ENCODE measurements at regions not wholly inside any gene's neighbourhood (a gene's known extent, or its start where the extent isn't known, plus 50 kb on each side); places are given as distances from the start of the nearest gene placed in this dataset.

DNA sequence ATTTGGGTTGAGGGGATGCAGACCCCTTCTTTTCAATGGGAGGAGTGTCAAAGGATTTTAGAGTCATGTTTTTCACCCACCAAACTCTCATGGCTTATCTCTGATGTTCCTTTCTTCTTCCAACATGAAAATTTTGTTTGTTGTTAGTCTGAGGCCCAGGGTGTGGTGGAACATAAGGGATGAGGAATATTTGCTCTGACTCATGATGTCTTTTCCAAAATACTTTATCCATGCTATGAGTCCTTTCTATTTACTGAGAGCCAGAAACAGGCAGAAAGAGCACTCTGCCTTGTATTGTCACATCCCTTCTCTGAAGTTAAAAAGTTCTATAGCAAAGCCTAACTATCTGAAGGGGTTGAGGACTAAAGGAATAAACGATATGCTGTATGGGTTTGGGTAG is 61.6 kb upstream of the GYPA start:
- no peak for DNase-seq

DNA sequence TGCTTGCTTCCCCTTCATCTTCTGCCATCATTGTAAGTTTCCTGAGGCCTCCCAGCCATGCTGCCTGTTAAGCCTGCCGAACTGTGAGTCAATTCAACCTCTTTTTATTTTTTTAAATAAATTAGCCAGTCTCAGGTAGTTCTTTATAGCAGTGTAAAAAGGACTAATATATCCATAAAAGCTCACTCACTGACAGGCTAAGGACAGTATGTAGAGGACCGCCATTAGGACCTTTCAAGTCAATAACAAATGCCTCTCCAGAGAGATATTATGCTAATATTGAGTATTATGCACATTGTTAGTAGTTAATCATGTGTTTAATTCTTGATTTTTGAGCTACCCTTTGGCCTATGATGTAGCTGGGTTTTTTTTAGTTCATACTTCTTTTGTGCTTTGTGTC is 62.6 kb upstream of the GYPA start:
- DNase-seq, result no peak

DNA sequence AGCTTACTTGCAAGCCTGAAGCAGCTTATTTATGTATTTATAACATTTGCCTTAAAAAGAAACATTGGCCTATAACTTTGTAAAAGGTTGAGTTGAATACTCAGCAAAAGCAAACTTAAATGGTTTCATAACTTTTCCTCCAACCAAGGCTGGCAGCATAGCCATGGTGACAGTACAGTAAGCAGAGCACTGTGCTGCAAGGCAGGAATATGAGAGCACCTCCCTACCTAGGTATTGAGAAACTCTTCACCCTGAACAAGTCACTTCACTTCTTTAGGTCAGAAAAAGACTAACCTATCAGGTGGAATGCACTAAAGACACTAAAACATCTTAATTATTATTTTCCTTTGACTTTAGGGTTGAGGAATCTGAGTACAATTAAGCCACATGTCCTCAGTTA is 63.9 kb upstream of the GYPA start:
- DNase-seq, result no peak

DNA sequence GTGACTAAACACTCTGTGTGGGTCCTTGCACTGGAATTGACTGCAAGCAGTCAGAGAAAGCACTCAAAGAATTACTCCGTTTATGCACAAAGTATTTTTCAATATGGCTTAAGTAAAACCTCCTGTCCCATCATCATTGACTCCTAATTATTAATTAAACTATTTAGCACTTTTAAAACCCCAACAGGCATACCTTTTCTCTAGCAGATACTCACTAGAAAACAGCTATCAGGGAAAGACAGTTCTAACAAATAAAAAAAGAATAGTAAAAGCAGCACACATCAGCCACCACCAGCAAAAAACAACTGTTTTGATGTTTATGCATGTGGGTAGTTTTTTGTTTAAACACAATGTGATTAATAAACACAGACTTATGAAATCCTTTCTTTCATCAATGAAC is 66.2 kb upstream of the GYPA start:
- no peak for DNase-seq

DNA sequence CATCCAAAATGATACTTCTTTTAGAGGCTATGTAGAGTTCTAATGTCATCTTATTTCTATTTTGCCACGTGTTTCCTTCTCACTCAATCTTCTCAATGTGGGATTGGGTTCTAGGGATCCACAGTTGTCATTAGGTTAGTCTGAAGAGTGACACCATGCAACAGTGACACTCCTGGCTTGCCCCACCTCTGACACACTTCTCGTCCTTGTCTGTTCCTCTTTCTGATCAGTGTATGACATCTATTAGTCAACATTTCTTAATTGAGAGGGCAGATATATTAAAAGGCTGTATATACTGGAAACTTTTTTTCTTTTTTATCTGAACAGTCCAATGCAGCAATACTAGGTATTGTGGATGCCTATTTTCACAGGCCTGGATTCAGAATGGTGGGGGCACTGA is 67.6 kb upstream of the GYPA start:
- DNase-seq, result no peak

DNA sequence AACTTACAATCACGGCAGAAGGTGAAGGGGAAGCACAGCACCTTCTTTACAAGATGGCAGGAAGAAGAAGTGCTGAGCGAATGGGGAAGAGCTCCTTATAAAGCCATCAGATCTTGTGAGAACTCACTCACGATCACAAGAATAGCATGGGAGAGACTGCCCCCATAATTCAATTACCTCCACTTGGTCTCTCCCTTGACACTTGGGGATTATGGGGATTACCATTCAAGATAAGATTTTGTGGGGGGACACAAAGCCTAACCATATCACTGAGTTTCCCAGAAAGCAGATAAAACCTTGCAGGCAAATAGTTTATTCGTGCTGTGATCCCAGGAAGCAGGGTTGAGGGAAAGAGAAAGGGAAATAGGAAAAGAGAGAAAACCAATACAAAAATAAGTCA is 69.0 kb upstream of the GYPA start:
- no peak for DNase-seq

DNA sequence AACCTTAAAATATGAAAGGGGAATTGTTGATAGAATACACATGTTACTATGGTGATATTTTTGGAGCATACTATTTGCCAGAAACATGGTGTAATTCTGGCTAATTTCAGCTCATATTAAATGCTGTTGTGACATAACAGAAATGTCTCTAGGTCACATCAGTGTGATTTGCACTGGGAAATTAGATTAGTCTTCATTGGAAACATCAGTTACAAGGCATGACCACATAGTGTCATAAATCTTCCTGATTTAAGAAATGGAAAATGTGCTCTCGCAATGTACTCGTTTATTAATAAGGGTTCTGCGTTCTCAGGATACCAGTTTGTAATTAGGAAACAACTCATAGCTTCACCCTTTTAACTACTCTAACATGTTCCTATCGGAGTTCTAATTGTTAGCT is 72.9 kb upstream of the GYPA start:
- DNase-seq, result no peak

DNA sequence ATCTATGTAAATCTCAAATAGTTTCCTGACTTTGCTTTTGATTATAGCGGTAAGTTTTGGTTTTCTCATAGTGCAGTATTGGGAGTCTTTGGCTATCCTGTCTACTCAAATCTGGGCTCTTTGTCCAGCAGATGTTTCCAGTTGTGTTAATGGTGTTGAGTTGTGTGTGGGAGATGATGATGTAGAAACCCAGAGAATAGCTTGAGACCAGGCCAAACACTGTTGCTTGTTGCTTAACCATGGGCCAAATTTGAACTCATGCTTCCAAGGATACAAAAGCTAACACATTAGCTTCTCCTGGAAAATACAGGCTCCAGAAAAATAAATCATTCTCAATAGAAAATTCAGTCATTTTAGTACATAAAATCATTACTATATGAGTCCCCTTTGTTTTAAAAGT is 82.6 kb upstream of the GYPA start:
- no peak for DNase-seq

DNA sequence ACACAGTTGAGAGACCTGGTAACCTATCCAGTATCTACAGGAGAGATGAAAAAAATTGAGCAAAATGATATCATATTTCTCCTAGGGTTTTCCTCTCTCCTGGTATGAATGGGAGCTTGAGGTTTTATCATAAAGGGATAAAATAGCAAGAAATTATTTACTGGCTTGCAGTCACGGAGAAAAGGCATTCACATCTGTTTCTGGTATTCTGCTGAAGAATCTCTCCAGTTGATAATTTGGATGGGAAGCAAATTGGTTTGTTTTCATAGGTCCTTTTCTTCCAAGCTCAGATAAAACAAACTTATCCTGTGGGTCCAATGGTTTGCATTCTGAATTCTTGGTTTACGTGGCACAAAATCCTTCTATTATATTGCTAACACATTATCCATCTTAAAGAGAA is 83.1 kb upstream of the GYPA start:
- DNase-seq, result no peak

DNA sequence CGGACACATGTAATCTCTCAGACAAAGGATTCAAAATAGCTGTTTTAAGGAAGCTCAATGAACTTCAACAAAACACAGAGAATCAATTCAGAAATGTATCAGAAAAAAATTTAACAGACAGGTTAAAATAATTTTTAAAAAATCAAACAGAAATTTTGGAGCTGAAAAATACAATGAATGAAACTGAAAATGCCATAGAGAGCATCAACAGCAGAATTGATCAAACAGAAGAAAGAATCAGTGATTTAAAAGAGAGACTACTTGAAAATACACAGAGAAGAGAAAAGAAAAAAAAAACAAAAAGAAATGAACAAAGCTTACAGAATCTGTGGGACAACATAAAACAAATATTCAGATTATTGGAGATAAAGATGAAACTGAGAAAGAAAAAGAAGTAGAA is 118.8 kb upstream of the GYPA start:
- DNase-seq, result no peak

DNA sequence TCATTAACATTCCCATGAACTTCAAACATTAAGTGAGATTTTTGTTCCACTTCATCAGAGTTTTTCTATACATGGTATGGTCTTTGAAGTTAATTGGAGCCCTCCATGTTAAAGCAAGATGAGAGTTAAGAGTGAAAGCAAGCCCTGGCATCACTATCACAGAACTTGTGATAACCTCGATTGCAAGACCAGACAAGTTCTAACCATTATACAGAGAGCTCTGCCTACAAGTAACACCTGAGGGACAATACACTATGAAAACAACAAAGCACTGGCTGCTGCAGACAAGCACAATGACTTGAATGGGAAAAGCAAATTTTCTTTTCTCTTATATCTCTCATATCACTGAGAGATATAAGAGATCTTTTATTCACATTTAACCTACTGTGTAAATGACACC is 126.6 kb upstream of the GYPA start:
- DNase-seq, result no peak

DNA sequence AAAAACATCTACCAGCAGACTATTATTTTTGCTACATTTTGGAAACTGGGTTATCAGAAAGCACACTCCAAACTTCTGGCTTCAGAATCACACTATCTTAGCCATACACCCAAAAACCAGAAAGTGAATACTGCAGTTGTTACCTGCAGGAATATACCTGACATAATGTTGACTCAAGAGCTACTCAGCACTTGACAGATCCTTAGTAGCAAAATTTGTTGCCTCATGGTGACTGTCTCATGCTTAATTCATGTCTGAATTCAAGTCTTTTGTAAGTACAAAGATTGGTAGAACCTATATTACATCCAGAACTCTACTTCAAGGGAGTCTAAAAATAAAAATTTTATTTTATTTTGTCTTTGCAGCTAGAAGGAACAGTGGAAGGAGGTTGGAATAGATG is 140.2 kb upstream of the GYPA start:
- no peak for DNase-seq

DNA sequence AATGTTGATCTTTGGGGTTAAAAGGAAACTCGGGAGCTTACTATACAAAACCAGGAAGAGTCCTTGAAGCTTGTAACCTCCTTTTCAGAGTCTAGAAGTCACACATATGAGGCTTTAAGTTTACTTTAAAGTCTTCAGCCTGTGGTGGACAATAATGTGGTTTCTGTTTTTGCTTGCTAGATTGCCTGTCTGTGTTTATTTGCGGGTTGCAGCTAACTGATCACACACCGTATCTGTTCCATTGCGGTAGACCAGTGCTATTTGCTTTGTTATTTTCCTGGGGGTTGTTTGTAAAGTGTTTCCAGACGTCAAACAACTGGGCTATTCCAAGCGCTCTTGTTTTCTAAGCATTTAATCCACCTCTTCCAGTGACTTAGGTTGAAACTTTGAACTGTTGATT is 143.0 kb upstream of the GYPA start:
- no peak for DNase-seq

DNA sequence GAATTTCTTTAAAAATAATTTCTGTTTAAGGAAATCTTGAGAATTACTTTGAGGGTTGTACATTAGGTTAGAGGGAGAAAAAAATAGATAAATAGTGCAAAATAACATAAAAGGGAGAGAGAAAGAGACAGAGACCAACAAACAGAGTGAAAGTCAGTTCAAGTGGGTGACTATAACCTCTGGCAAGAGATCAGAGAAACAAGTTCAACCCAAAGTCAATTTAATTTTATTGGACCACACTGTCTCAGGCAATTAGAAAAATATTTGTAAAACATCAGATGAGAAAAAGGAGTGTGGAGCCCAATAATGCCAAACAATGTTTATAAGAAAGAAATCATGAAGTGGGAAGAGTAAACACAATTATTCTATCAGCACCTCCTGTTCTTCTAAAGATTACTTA is 143.5 kb upstream of the GYPA start:
- DNase-seq, result no peak

DNA sequence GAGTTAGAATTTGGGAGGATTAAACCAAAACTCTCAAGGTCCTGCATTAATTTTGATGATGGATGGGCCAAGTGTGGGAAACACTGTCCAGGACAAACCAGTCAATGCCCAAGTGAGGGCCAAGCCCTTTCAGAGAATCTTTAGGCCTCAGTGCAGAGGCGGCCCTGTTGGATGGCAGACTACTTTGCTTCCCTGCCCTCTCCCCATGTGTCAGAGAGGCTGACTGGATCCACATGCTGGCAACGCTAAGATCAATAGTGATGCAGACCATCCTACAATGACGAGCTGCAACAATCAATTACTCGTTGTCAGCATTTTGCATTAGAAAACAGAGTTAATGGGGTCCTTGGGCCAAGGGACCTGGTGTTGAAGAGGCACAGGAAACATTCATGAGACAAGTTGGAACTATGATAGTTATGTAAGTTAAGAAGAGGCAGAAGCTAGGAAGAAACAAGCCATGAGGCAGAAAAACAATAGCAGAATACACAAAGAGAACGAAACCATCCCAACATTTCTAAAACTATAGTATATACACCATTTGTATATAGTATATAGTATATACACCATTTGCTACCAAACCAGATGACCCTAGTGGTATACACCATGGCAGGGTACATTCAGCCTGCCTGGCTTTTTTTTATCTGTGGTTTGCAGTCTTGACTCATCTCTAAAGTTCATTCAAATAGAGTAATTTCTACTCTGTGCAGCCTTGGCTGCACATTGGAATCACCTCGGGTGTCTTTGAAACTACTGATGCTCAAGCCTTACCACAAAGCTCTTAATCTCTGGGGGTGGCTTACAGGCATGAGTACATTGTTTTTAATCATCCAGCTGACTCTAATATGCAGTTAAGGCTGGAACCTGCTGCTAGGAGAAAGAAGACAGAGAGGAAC is 147.7 kb upstream of the GYPA start:
- DNase-seq, result no peak

DNA sequence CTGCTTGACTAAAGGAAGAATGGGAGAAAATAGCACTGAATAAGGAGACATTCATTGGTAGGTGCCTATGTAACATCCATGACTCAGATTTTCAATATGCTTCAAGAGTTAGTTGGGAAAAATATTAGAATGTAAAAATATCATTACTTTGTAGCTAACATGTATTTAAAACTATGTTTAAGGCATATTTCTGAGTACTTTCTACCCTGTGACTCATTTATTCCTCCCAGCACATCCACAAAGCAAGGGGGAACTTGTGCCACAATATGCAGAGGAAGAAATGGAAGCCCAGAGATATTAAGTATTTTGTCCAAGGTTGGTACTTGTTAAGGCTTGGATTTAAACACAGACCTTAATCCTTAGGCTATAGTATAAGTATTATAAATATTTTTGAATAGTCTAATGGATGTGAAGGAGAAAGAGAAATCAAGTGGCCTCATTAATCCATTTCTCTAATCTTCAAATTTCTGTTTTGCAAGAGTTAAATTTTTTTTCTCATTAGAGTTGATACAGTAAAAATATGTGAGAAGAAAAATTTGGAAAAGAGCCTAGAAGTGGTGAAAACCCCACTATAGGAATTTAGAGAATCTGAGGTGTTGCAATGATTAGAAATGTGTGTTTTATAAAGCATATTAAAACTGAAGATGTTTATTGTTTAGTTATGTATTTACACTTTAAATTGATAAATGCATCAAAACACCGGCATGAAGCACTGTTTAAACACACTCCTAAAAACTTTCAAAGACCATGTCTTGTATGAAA is 149.3 kb upstream of the GYPA start:
- DNase-seq, result no peak

DNA sequence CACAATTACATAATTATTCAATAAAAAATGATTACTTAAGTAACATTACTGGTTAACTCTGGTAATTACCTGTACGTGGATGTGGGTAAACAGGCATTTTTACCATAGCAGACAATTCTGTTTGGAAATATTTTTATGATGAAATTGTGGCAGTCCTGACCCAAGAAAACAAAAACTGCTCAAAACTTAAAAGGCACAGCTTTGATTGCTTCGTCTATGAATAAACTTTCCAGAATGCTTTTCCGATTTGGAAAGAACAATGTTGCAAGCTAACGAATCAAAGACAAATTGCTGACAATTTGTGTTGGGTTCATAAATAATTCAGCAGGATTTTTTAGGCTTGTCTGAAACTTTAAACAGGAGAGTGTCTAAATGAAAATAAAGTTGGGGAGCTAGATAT is 150.6 kb upstream of the GYPA start:
- DNase-seq, result no peak

DNA sequence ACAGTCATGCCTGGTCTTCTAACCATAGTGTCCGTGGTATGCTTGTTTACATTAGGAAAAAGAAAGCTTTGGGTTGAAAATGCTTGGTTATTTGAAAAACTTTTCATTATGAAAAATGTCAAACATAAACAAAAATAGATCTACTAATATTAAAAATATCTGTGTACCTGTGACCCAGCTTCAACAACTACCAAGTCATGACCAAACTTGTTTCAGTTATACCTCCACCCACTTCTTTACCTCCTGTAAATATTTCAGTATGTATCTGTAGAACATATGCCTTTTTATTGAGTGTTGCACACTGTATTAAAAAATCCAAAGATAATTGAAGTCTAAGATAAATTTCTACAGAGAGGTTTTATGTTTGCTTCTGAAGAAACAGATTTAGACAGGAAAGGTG is 153.7 kb upstream of the GYPA start:
- DNase-seq, result no peak

DNA sequence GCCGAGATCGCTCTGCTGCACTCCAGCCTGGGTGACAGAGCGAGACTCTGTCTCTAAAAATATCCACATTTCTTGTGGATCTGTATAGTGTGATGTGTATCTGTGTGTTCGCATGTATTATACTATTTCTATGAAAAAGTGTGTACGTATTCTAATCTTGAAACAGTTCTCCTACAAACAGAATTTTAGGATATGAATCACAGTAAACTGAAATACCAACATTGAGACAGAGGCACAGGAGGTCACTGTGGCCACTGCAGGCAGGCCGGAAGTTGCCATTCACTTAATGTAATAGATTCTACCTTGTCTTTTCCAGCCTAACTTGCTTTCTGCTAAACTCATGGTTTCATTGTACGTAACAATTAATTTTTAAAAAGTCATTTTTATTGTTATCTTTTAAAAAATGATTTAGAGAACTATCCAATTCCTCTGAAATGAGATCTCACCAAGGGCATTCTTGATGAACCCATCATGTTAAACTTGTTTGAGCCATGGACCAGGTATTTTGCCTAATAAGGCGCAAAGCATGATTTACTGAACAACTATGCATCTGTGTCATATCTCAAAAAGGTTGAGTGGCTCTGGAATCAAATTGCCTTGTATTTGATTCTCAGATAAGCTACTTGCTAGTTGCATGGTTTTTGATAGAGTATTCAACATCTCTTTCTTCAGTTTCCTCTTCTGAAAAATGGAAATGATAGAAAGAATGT is 154.9 kb upstream of the GYPA start:
- no peak for DNase-seq

DNA sequence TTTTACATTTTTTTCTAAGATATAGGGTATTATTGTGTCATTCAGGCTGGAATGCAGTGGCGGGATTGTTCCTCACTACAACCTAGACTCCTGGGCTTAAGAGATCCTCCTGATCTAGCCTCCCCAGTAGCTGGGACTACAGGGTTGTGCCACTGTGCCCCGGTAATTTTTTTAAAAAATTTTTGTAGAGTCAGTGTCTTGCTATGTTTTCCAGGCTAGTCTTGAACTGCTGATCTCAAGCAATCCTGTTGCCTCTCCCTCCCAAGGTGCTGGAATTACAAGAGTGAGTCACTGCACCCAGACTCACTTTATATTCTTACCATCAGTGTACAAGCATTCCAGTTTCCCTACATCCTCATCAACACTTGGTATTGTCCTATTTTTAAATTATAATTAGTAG is 156.4 kb upstream of the GYPA start:
- DNase-seq, result no peak

DNA sequence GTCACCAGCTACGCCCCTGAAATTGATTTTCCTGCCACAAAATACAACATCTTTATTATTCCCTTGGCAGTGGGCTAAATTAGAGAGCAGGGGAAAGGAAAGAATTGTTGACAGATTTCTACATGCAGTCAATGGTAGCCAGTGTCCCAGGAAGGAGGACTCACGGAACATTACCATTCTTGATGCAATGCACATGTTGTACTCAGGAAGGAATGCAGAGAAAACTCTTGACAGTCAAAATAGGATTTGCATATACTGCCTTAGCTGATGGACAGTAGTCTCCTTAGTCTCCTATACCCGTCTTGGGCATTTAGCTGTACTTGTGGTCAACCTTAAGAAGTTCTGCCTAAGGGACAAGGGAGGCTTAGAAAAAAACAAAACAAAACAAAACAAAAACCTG is 158.0 kb upstream of the GYPA start:
- no peak for DNase-seq

DNA sequence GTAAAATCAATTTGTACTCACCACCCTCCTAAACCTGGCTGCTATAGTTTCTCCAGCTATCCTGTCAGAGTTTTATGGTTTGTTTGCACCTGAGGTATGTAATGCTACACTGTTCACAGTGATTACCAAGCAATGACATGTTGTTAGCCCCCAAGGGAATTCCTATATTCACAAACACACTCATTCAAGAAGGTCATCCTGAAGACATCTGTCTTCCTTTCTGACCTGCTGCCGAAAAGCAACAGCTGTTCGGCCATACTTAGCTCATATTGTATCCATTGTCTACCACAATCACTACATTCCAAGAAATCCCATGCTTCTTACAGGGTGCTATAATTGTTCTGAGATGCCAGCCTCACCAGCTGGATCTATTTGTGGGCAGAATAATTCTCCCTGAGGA is 160.1 kb upstream of the GYPA start:
- no peak for DNase-seq

DNA sequence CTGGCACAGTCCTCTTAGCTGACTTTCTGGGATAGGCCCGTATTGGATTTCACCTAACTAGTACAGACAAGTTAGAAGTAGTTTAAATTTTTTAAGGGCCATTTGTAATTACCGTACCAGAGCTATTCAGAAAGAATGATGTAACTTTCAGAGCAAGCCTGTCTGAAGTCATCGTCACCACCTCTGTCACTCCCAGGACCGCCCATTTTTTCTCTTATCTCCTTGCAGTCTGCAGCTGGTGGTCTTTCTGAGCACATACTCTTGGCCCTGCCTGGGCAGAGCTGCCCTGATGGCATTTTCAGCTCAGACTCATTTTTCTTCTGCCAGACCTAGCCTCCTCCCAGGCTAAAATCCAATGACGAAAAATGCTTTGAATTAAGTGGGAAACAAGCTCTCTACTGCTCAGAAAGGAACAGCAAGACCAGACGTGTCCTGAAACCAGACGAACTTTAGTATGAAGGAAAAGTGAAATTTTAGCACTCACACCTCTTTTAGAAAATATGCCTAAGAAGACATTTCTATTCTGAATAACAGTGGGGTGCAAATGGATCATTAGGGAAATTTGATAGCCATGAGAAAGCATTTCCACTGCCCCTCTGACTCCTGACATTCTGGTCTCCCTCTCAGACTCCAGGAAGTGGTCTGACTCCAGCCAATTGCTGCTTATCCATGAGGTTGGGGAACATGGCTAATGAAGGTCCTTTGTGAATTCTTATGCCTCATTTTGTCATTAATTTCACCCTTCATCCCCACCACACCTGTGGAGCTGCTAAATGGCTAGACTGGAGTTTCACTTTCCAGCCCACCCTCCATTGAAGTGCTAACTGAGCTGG is 162.4 kb upstream of the GYPA start:
- no peak for DNase-seq
